ENCODE measurements at regions not wholly inside any gene's neighbourhood (a gene's known extent, or its start where the extent isn't known, plus 50 kb on each side); places are given as distances from the start of the nearest gene placed in this dataset.

DNA sequence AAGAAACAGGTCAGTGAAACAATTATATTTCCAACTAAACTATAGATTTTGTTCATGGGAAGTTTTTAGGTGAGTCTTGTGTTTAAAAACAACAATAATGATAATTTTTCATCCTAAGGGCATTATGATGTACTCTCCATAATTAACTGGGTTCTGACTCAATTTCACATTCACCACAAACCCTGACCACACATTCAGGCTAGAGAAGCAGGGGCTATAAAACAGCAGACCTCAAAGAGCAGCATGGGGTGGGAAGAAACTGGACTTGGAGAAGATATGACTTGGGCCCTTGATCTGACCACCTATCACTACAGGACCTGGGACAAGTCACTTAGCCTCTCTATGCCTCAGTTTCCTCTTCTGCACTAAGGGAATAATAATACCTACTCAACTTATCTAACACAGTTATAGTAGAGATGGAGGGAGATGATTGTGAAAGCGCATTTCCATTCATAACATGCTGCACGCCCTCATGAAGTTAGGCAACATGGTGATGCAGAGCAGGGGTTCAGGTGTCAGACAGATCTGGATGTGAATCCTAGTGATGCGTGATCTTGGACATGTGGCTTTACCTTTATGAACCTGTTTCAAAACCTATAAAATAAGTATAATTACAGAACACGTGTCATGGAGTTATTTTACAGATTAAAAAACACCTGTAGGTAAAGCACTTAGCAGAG lies 63.0 kb upstream of the ACP3 start:
- Mint-ChIP-seq H3K36me3 (ENCODE audit: unreplicated experiment) (no peaks in the 10 kb centered on the region), H3K9me3 (ENCODE audit: unreplicated experiment) (no peaks in the 10 kb centered on the region), H3K4me1 (ENCODE audit: low read depth, unreplicated experiment) (no peaks in the 10 kb centered on the region), H3K27ac (ENCODE audit: unreplicated experiment) (no peak overlapping the region), H3K4me3 (ENCODE audit: unreplicated experiment) (no peak overlapping the region), H3K27me3 (ENCODE audit: unreplicated experiment) (no peaks in the 10 kb centered on the region)
- TF ChIP-seq CTCF (IDR thresholded peaks at IDR 0.05; ENCODE audit: partially characterized antibody, unreplicated experiment), result no peak
- no peak for DNase-seq

DNA sequence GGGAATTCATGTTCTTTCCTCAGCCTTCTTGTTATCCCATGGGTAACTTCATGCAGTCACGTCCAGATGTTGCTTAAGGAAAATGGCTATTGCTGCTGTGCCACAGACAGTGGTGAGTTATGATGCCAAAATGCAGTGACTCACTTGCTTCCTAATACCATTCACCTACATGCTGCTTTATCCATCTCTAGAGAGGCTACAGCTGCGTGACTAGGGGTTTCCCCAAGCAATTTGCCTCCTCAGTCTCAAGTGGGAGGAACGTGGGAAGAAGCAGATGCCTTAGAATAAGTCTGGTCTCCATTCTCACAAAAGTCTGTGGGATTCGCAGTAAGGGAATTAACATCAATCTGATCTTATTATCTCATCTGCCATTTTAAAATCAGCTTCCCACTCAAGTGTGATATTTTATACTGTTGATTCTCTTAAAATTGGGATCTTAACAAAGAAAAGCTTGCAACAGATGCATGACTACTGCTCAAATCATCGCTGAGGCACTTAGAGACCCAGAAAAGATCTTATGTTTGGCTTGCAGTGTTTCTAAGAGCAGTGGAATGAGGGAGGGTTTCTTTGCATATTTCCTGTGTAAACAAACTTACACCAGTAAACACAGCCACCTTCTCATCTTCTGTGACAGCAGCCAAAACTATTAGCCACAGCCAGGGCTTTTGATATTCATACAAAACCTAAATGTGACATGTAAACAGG lies 62.0 kb upstream of the ACP3 start:
- Mint-ChIP-seq H3K36me3 (ENCODE audit: unreplicated experiment) (no peaks in the 10 kb centered on the region), H3K27me3 (ENCODE audit: unreplicated experiment) (no peaks in the 10 kb centered on the region), H3K27ac (ENCODE audit: unreplicated experiment) (no peak overlapping the region), H3K9me3 (ENCODE audit: unreplicated experiment) (no peaks in the 10 kb centered on the region), H3K4me3 (ENCODE audit: unreplicated experiment) (no peak overlapping the region), H3K4me1 (ENCODE audit: low read depth, unreplicated experiment) (no peaks in the 10 kb centered on the region)
- TF ChIP-seq CTCF (IDR thresholded peaks at IDR 0.05; ENCODE audit: partially characterized antibody, unreplicated experiment), result no peak
- no peak for DNase-seq

- Mint-ChIP-seq H3K4me3 (ENCODE audit: unreplicated experiment) (no peak overlapping the region), H3K36me3 (ENCODE audit: unreplicated experiment) (no peaks in the 10 kb centered on the region), H3K4me1 (ENCODE audit: low read depth, unreplicated experiment) (no peaks in the 10 kb centered on the region), H3K27ac (ENCODE audit: unreplicated experiment) (no peak overlapping the region), H3K9me3 (ENCODE audit: unreplicated experiment) (no peaks in the 10 kb centered on the region), H3K27me3 (ENCODE audit: unreplicated experiment) (no peaks in the 10 kb centered on the region)
- TF ChIP-seq CTCF (IDR thresholded peaks at IDR 0.05; ENCODE audit: partially characterized antibody, unreplicated experiment), result no peak
- DNase-seq, result no peak
These were observed 60.2 kb upstream of the ACP3 start for GRCh38 chr3:132256989-132257388.

- Mint-ChIP-seq H3K4me1 (ENCODE audit: low read depth, unreplicated experiment) (no peaks in the 10 kb centered on the region), H3K4me3 (ENCODE audit: unreplicated experiment) (no peak overlapping the region), H3K27ac (ENCODE audit: unreplicated experiment) (no peak overlapping the region), H3K36me3 (ENCODE audit: unreplicated experiment) (no peaks in the 10 kb centered on the region), H3K9me3 (ENCODE audit: unreplicated experiment) (no peaks in the 10 kb centered on the region), H3K27me3 (ENCODE audit: unreplicated experiment) (peaks cover 3% of the 10 kb centered on the region)
- no peak for DNase-seq
- TF ChIP-seq CTCF (IDR thresholded peaks at IDR 0.05; ENCODE audit: partially characterized antibody, unreplicated experiment), result no peak
These were observed 55.7 kb upstream of the ACP3 start for GRCh38 chr3:132261506-132261905.

- Mint-ChIP-seq H3K4me3 (ENCODE audit: unreplicated experiment) (no peak overlapping the region), H3K36me3 (ENCODE audit: unreplicated experiment) (no peaks in the 10 kb centered on the region), H3K27ac (ENCODE audit: unreplicated experiment) (no peak overlapping the region), H3K9me3 (ENCODE audit: unreplicated experiment) (peaks cover 2% of the 10 kb centered on the region), H3K27me3 (ENCODE audit: unreplicated experiment) (peaks cover 3% of the 10 kb centered on the region), H3K4me1 (ENCODE audit: low read depth, unreplicated experiment) (no peaks in the 10 kb centered on the region)
- TF ChIP-seq CTCF (IDR thresholded peaks at IDR 0.05; ENCODE audit: partially characterized antibody, unreplicated experiment), result no peak
- no peak for DNase-seq
These were observed 54.9 kb upstream of the ACP3 start for GRCh38 chr3:132262305-132262704.

Data from glutamatergic neuron (in vitro differentiated cells).